GM23248 (cell line): ENCODE measurements at regions not wholly inside any gene's neighbourhood (a gene's known extent, or its start where the extent isn't known, plus 50 kb on each side); places are given as distances from the start of the nearest gene placed in this dataset.

Experiments
- DNase-seq: peaks from one replicate; pipeline ENCODE4 v3.0.0-alpha.2; 2015
- H2AFZ ChIP-seq: fragments of 200-600 bp; sonication (generic); 2 replicates; pipeline ENCODE4 v1.6.1; 2016; ENCODE audit warnings: antibody characterized with exemption
- H3F3A ChIP-seq: fragments of 200-600 bp; sonication (generic); 2 replicates; pipeline ENCODE4 v1.6.1; 2016; ENCODE audit warnings: mild to moderate bottlenecking, antibody characterized with exemption, mixed run types; ENCODE audit not compliant: insufficient read depth
- H3K27ac ChIP-seq: fragments of 200-600 bp; sonication (generic); 2 replicates; pipeline ENCODE4 v1.5.1; 2016; ENCODE audit warnings: mild to moderate bottlenecking
- H3K27me3 ChIP-seq: fragments of 200-600 bp; sonication (generic); replicated peaks from 2 replicates; pipeline ENCODE4 v1.6.1; 2016; ENCODE audit warnings: mild to moderate bottlenecking; ENCODE audit not compliant: insufficient read depth
- H3K36me3 ChIP-seq: fragments of 200-600 bp; sonication (generic); 2 replicates; pipeline ENCODE4 v1.6.1; 2016; ENCODE audit warnings: low read depth, mild to moderate bottlenecking
- H3K4me1 ChIP-seq: fragments of 200-600 bp; sonication (generic); 2 replicates; pipeline ENCODE4 v1.6.1; 2016; ENCODE audit warnings: mild to moderate bottlenecking; ENCODE audit not compliant: insufficient read depth
- H3K4me2 ChIP-seq: fragments of 200-600 bp; sonication (generic); one replicate; pipeline ENCODE4 v1.6.1; 2016; ENCODE audit warnings: mild to moderate bottlenecking; ENCODE audit not compliant: unreplicated experiment
- H3K4me3 ChIP-seq: fragments of 200-600 bp; sonication (generic); 2 replicates; pipeline ENCODE4 v1.5.1; 2016; ENCODE audit warnings: mild to moderate bottlenecking
- H3K79me2 ChIP-seq: fragments of 200-600 bp; sonication (generic); 2 replicates; pipeline ENCODE4 v1.6.1; 2016; ENCODE audit warnings: mild to moderate bottlenecking; ENCODE audit not compliant: insufficient read depth
- H3K9ac ChIP-seq: fragments of 200-600 bp; sonication (generic); 2 replicates; pipeline ENCODE4 v1.6.1; 2016; ENCODE audit warnings: mild to moderate bottlenecking
- H3K9me2 ChIP-seq: fragments of 200-600 bp; sonication (generic); 2 replicates; pipeline ENCODE4 v1.6.1; 2016; ENCODE audit warnings: mixed run types, mild to moderate bottlenecking, moderate library complexity; ENCODE audit not compliant: insufficient read depth
- H3K9me3 ChIP-seq: fragments of 200-600 bp; sonication (generic); one replicate; pipeline ENCODE4 v1.6.1; 2017; ENCODE audit warnings: low read depth
- H4K20me1 ChIP-seq: fragments of 200-600 bp; sonication (generic); 2 replicates; pipeline ENCODE4 v1.6.0; 2016; ENCODE audit not compliant: insufficient read depth
- EZH2 ChIP-seq: fragments of 200-600 bp; sonication (generic); IDR thresholded peaks from 2 replicates; pipeline ENCODE4 v1.6.1; 2018; ENCODE audit warnings: antibody characterized with exemption, mild to moderate bottlenecking; ENCODE audit not compliant: insufficient read depth, poor library complexity, severe bottlenecking
- EZH2phosphoT487 ChIP-seq: fragments of 200-600 bp; sonication (generic); IDR thresholded peaks from 2 replicates; pipeline ENCODE4 v1.6.1; 2018; ENCODE audit warnings: antibody characterized with exemption, moderate library complexity, mild to moderate bottlenecking, low read depth; ENCODE audit not compliant: insufficient read depth
- WGBS, 2 experiments: methylation state at CpG; one replicate each; pipeline ENCODE4 v1.1.6; 2015 to 2017; ENCODE audit warnings: low lambda C conversion rate in 2 of 2, low coverage in 1 of 2; ENCODE audit errors: missing lambda C conversion rate in 2 of 2; 5-methylcytosine and 5-hydroxymethylcytosine counted together
- in situ Hi-C: fragments of 300-500 bp; cut with MboI; formaldehyde crosslinking; loops from 2 replicates; pipeline ENCODE4 v1.15.0; 2020

GRCh38 chr1:4108331-4108730, 208.3 kb upstream of the C1orf174 start:
- no peaks in the 10 kb centered on the region for H3F3A ChIP-seq
- no peaks in the 10 kb centered on the region for H3K27me3 ChIP-seq
- no peak overlapping the region for H3K4me3 ChIP-seq
- H3K79me2 ChIP-seq, result no peaks in the 10 kb centered on the region
- TF ChIP-seq EZH2phosphoT487, result no peak
- TF ChIP-seq EZH2, result no peak
- H4K20me1 ChIP-seq, result no peaks in the 10 kb centered on the region
- 18 to 19% methylated on average over 9 to 10 of the region's 10 CpGs for WGBS, 2 experiments
- no peaks in the 10 kb centered on the region for H3K9me3 ChIP-seq
- no peaks in the 10 kb centered on the region for H3K4me1 ChIP-seq
- H3K4me2 ChIP-seq, result no peak overlapping the region
- DNase-seq, result no peak
- H3K9me2 ChIP-seq, result no peaks in the 10 kb centered on the region
- in situ Hi-C loops, result no loop called here
- H3K36me3 ChIP-seq, result no peaks in the 10 kb centered on the region
- H2AFZ ChIP-seq, result no peak overlapping the region
- H3K27ac ChIP-seq, result no peak overlapping the region
- no peak overlapping the region for H3K9ac ChIP-seq

- no peaks in the 10 kb centered on the region for H3K9me3 ChIP-seq
- no peak for DNase-seq
These were observed 208.9 kb upstream of the C1orf174 start for GRCh38 chr1:4108758-4109627.

GRCh38 chr1:4109628-4109940, 209.5 kb upstream of the C1orf174 start:
- 43 to 49% methylated on average over 8 to 10 of the region's 10 CpGs for WGBS, 2 experiments

More at GRCh38 chr1:4108758-4109627, 208.9 kb upstream of the C1orf174 start:
- Histone ChIP-seq H3K27ac (no peak overlapping the region), H3K79me2 (no peaks in the 10 kb centered on the region), H3K4me1 (no peaks in the 10 kb centered on the region), H3K4me3 (no peak overlapping the region), H3K9ac (no peak overlapping the region), H3K9me2 (no peaks in the 10 kb centered on the region), H3F3A (no peaks in the 10 kb centered on the region), H3K36me3 (no peaks in the 10 kb centered on the region), H3K4me2 (no peak overlapping the region), H4K20me1 (no peaks in the 10 kb centered on the region), H3K27me3 (no peaks in the 10 kb centered on the region), H2AFZ (no peak overlapping the region)
- in situ Hi-C loops, result no loop called here
- 26 to 29% methylated on average over 29 of the region's 29 CpGs for WGBS, 2 experiments
- no peak for TF ChIP-seq EZH2
- TF ChIP-seq EZH2phosphoT487, result no peak

GRCh38 chr1:4110888-4111287, 210.8 kb upstream of the C1orf174 start:
- Histone ChIP-seq H2AFZ (no peak overlapping the region), H3K79me2 (no peaks in the 10 kb centered on the region), H3K27me3 (no peaks in the 10 kb centered on the region), H3K27ac (no peak overlapping the region), H3K9me2 (no peaks in the 10 kb centered on the region), H4K20me1 (no peaks in the 10 kb centered on the region), H3F3A (no peaks in the 10 kb centered on the region), H3K9ac (no peak overlapping the region), H3K9me3 (no peaks in the 10 kb centered on the region), H3K36me3 (no peaks in the 10 kb centered on the region), H3K4me1 (no peaks in the 10 kb centered on the region), H3K4me2 (no peak overlapping the region), H3K4me3 (no peak overlapping the region)
- WGBS, 2 experiments, result 22 to 26% methylated on average over 8 of the region's 8 CpGs
- in situ Hi-C loops, result no loop called here
- DNase-seq, result no peak
- no peak for TF ChIP-seq EZH2
- TF ChIP-seq EZH2phosphoT487, result no peak

More at GRCh38 chr1:4109628-4109940, 209.5 kb upstream of the C1orf174 start:
- Histone ChIP-seq H3F3A (no peaks in the 10 kb centered on the region), H3K79me2 (no peaks in the 10 kb centered on the region), H3K36me3 (no peaks in the 10 kb centered on the region), H3K27ac (no peak overlapping the region), H3K9ac (no peak overlapping the region), H3K4me3 (no peak overlapping the region), H2AFZ (no peak overlapping the region), H3K9me3 (no peaks in the 10 kb centered on the region), H3K4me1 (no peaks in the 10 kb centered on the region), H4K20me1 (no peaks in the 10 kb centered on the region), H3K4me2 (no peak overlapping the region), H3K27me3 (no peaks in the 10 kb centered on the region), H3K9me2 (no peaks in the 10 kb centered on the region)
- in situ Hi-C loops, result no loop called here
- DNase-seq, result no peak
- TF ChIP-seq EZH2, result no peak
- no peak for TF ChIP-seq EZH2phosphoT487
